A549 (cell line): ENCODE measurements at regions not wholly inside any gene's neighbourhood (a gene's known extent, or its start where the extent isn't known, plus 50 kb on each side); places are given as distances from the start of the nearest gene placed in this dataset.

Experiments
- BHLHE40 ChIP-seq: IDR thresholded peaks from 2 replicates; pipeline ENCODE4 v1.6.1; 2012; ENCODE audit warnings: low read depth, low read length, inconsistent platforms
- CHD4 ChIP-seq: fragments of 200-600 bp; sonication (generic); IDR thresholded peaks from 2 replicates; pipeline ENCODE4 v1.6.1; 2016; ENCODE audit warnings: antibody characterized with exemption, mild to moderate bottlenecking, borderline replicate concordance
- CTCF ChIP-seq: fragments of >200 bp; sonication (Bioruptor Twin); formaldehyde crosslinking; IDR thresholded peaks from 3 replicates; pipeline ENCODE4 v1.5.1; 2016
- EP300 ChIP-seq, 2 experiments: fragments of >200 bp; sonication (Bioruptor Twin); formaldehyde crosslinking; IDR thresholded peaks; 2 replicates in 1 of 2; 3 replicates in 1 of 2; pipeline ENCODE4 v1.6.1; 2016 to 2017
- MAX ChIP-seq: IDR thresholded peaks from 2 replicates; pipeline ENCODE4 v1.6.1; 2012
- MAZ ChIP-seq: fragments of 150-350 bp; IDR thresholded peaks from 2 replicates; pipeline ENCODE4 v1.6.1; 2014; ENCODE audit warnings: antibody characterized with exemption, low read depth, low read length, borderline replicate concordance
- SMC3 ChIP-seq: fragments of >200 bp; sonication (Bioruptor Twin); formaldehyde crosslinking; IDR thresholded peaks from 3 replicates; pipeline ENCODE4 v1.6.1; 2018; ENCODE audit warnings: inconsistent platforms
- USF2 ChIP-seq: fragments of 450-650 bp; IDR thresholded peaks from 2 replicates; pipeline ENCODE4 v1.6.1; 2014; ENCODE audit warnings: antibody characterized with exemption

GRCh38 chr6:165762876-165763275 is 99.8 kb upstream of the PDE10A start:
- TF ChIP-seq CTCF = no peak
- TF ChIP-seq EP300 (IDR thresholded peaks at IDR 0.05) = no peak
- no peak for TF ChIP-seq USF2
- TF ChIP-seq MAX = no peak
- no peak for TF ChIP-seq CHD4
- TF ChIP-seq BHLHE40 = no peak
- no peak for TF ChIP-seq MAZ
- TF ChIP-seq SMC3 = no peak
